PC-9 (cell line): ENCODE measurements at regions not wholly inside any gene's neighbourhood (a gene's known extent, or its start where the extent isn't known, plus 50 kb on each side); places are given as distances from the start of the nearest gene placed in this dataset.

ENCODE experiments used
- CTCF ChIP-seq: fragments of 200-600 bp; sonication (generic); conservative IDR thresholded peaks from 2 replicates; pipeline ENCODE4 v1.6.1; 2017; ENCODE audit warnings: mixed run types, antibody characterized with exemption, mild to moderate bottlenecking, moderate library complexity
- EZH2 ChIP-seq: fragments of 200-600 bp; sonication (generic); IDR thresholded peaks from 2 replicates; pipeline ENCODE4 v1.8.0; 2017; ENCODE audit warnings: antibody characterized with exemption, low read depth

DNA sequence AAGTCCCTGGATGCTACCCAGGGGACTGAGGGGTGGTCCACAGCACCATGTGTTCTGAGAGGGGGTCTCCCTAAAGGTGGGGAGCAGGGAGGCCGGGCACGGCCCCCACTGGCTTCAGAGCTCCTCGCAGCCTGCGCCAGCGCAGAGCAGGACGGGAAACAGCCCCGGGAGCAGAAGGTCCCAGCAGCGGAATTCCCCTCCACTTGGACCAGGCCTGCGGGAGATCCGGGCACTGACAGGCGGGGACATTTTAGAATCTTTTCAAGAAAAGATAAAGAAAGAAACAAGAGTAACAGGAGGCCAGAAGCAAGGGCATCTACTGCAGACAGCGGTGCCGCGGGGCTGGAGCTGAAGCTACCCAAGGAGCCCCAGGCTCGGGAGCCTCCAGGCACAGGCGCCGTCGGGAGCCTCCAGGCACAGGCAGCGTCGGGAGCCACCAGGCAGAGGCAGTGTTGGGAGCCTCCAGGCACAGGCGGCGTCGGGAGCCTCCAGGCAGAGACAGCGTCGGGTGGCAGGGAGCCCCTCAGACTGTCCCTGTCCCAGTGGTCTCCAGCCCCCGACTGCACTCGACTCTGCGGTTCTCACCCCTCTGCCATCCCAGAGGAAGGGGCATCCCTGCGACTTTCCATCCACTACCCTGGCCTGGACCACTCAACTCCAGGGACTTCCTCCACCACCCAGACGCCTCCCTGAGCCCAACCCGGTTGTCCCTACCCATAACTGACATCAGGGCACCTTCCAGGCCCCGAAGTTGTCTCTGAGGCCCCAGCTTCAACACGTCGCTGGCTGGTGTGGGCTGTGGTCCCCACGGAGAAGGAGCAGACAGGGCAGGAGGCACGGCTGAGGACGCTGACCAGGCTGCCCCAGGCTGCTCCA lies 211.1 kb downstream of the BRD1 start:
- TF ChIP-seq EZH2 (no peak), CTCF (no peak)
